HG03064 (cell line): ENCODE measurements at regions not wholly inside any gene's neighbourhood (a gene's known extent, or its start where the extent isn't known, plus 50 kb on each side); places are given as distances from the start of the nearest gene placed in this dataset.

Source experiments
- ATAC-seq: cut with Tn5 transposase; IDR thresholded peaks from one replicate; pipeline ENCODE4 v1.9.1; 2021; ENCODE audit warnings: low read depth; ENCODE audit not compliant: unreplicated experiment

DNA sequence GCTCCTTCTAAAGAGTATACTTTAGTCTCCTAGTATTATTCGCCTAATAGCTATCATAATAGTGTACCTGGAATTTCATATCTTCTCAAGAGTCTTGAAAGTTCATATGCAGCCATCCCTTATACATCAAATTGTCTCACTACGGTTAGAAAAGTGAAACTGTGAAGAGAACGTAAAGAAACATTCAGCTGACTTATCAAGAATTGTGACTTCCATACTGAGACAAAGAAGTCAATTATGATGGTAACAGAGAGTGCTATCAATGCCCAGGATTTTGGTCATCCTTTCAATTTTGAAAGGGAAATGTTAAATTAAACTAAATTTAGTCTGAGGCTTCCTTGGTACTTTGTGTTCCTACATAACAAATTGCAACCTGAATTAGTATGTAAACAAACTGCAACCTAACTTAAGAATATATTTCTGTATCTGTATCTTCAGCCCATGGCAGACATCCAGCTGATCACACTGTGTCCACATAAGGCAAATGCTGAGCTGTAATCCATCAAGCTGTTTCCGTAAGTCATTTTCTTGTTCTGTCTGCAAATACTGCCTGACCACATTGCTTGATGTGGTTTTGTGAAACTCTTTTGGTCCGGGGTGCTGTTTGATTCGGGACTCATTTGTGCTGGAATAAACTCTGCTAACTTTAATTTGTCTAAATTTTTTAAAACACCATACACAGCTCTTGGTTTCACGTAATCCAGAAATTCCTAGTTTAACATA lies 469.6 kb downstream of the SI start:
- no peak for ATAC-seq

- ATAC-seq, result no peak
Measured at GRCh38 chr3:164604687-164605086, 473.6 kb downstream of the SI start.

DNA sequence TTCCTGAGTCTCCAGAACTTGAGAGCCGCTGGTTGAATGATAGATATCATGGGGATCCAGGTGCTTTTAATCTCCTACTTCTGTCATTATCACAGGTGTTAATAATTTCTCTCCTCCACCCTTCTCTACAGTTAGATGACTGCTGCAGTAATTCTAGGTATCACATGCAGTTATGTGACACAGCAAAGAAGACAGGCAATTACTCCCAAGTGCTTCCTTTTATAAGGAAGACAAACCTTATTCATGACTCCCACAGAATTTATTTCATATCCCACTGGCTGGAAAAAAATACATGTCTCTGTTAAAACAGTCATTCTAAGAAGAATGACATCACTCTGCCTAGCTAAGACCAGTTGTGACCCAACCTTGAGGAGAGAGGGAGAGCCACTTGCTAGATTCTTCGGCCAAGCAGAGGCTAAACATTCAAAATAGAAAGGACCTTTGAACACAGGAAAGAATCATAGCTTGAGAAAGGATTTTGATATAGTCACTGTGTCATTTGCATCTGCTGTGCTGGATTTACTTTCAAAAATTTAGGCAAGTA lies 500.6 kb downstream of the SI start:
- no peak for ATAC-seq

- ATAC-seq, result no peak
Measured at GRCh38 chr3:164572436-164572835, 505.9 kb downstream of the SI start.

GRCh38 chr3:164550857-164551256 lies 527.4 kb downstream of the SI start:
- no peak for ATAC-seq

GRCh38 chr3:164539215-164539614 lies 539.1 kb downstream of the SI start:
- no peak for ATAC-seq

GRCh38 chr3:164537485-164537884 lies 540.8 kb downstream of the SI start:
- no peak for ATAC-seq

DNA sequence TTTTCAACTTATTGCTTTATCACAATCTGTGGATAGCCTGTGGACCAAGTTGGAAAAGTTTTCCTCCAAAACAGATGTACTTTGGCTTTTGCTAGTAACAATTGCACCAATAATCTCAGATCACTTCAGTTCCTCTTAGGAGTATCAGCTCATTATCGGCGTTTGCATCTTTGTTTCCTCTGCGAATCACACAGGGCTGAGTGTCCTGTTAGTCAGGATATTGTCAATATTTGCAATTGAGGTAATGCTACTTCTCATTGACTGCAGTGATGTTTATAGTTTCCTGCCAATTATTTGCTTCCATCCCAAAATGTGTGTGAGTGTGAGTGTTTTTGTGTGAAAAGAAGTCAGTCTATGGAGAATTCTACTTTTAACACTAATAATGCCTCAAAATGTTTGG lies 545.0 kb downstream of the SI start:
- no peak for ATAC-seq

DNA sequence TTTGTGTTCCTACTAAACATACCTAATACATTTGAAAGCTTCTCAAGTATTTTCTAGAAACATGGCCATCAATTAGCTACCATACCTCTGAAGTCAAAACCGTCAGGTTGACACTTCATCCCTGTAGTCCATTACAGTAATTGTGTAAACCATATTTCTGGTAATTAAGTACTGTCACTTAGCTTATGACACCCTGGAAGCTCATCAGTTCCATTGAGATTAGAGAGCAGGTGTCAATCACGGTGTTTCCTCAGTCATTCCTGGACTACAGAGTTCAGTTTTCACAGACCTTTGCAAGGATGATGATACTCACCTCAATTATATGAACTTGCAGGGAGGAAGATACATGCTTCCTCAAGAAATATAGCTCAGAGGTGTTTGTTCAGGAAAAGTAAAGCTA lies 552.0 kb downstream of the SI start:
- ATAC-seq, result no peak

GRCh38 chr3:164524201-164524600 lies 554.1 kb downstream of the SI start:
- no peak for ATAC-seq

- ATAC-seq, result no peak
Measured at GRCh38 chr3:164522073-164522763, 556.1 kb downstream of the SI start.

- no peak for ATAC-seq
Measured at GRCh38 chr3:164521644-164522043, 556.7 kb downstream of the SI start.

DNA sequence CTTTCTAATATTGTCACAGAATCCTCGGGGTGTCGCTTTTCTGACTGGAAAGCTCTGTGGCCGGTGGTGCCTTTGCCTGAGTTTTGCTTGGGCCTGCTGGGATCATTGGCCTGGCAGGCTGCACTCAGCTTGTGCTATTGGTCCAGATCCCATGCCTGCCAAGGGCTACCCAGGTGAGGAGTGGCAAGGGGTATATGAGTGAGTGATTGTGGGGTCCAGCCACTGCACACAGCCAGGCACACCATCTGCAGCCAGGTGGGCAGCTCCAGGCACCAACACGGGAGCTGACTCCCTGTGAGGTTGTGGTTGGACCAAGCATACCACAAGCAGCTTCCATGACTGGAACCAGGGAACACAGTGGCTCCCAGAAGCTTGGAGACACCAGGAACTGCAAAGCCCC lies 557.2 kb downstream of the SI start:
- no peak for ATAC-seq

DNA sequence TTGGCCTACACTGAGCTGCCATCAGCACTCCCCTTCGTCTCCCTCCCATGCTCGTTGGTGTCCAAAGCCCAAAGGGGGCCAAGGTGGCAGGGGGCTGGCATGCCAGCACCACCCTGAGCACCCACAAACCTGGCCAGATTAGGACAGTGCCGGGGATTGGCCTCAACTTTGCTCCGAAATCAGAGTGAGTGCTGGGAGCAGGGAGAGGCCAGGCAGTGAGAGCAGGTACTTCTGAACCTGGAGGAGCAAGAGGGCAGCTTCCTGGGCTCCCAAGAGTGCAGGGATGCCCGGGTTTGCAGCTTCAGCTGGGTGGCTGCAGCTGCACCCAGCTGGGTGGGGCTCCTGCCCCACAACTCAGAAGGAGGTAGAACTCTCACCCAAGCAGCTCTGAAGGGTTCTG lies 563.0 kb downstream of the SI start:
- no peak for ATAC-seq

- no peak for ATAC-seq
Measured at GRCh38 chr3:164514576-164514975, 563.7 kb downstream of the SI start.

- no peak for ATAC-seq
Measured at GRCh38 chr3:164507886-164508285, 570.4 kb downstream of the SI start.

GRCh38 chr3:164498917-164499316 lies 579.4 kb downstream of the SI start:
- no peak for ATAC-seq

- ATAC-seq, result no peak
Measured at GRCh38 chr3:164488893-164489292, 589.4 kb downstream of the SI start.

DNA sequence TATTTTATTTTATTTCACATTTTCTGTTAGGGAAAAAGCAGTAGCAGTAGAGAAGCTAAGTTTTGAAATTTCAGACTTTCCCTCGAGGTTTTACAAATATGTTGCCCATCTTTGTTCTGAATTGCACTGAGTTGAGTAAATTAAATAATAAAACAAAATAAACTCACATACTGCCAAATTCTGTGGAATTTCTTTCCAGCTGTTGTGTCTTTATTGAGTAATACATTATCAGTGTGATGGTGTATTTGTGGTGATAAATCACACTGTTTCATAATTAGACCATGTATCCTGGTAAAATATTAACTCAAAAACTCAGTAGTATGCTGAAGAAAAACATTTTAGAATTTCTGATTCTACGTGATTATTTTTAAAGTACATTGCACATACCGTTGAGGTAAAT lies 592.1 kb downstream of the SI start:
- no peak for ATAC-seq

DNA sequence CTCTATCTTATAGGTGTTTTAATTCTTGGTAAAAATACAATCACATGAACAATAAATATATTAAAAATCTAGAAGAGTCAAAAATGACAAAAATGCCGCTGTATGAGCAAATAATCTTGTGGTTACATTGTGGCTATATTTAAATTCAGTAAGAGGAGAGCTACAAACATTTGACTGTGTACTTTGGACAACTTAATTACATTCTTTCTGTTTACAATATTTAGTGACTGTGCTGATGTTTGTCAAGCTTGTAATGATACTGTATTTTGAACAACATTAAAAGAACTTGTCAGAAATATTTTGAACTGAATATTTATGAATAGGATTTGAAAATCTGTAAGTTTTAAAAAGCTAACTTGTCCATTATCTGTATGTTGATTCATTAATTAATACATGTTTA lies 598.3 kb downstream of the SI start:
- no peak for ATAC-seq

DNA sequence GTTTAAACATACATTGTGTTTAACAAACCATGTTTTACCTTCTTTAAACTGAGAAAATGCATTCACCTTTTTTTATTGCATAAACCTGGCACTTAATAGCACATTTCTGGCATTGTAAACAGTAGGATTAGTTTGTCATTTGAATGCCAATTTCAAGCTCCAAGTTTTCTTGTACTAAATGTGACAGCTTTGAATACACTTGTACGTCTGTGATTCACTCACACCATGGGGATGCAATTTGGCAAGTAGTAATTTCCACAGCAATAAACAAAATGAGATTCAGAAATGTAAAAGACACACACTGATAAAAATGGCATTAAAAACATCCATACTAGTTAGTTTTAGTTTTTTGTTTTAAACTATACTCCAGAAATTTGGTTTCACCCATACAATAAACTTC lies 598.9 kb downstream of the SI start:
- ATAC-seq, result no peak

DNA sequence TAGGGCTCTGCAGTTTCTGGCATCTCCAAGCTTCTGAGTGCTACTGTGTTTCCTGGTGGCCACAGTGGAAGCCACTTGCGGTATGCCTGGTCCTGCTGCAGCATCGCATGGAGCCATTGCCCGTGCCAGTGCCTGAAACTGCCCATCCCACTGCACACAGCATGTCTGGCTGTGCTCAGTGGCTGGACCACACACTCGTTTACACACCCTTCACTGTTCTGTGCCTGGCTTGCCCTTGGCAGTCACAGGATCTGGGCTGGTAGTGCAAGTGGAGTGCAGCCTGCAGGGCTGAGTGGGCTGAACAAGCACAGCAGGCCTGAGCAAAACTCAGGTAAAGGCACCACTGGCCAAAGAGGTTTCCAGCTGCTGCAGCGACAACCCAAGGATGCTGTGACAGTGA lies 600.0 kb downstream of the SI start:
- ATAC-seq, result no peak
